Left renal pelvis (tissue), 4 donors: ENCODE measurements at regions not wholly inside any gene's neighbourhood (a gene's known extent, or its start where the extent isn't known, plus 50 kb on each side); places are given as distances from the start of the nearest gene placed in this dataset.
A peak's percentile ranks its signal among the peaks of the same experiment; 100 is the strongest.
"Not testable (repeated sequence)": the region's sequence is repeated elsewhere in the genome, so short reads cannot be mapped to it uniquely, and the experiment has no call there.

Experiments
- DNase-seq, 4 donors: peaks; one replicate each; pipeline ENCODE4 v3.0.0-alpha.2; 2013; ENCODE audit warnings: low read depth in 4 of 4, low spot score in 3 of 4

DNA sequence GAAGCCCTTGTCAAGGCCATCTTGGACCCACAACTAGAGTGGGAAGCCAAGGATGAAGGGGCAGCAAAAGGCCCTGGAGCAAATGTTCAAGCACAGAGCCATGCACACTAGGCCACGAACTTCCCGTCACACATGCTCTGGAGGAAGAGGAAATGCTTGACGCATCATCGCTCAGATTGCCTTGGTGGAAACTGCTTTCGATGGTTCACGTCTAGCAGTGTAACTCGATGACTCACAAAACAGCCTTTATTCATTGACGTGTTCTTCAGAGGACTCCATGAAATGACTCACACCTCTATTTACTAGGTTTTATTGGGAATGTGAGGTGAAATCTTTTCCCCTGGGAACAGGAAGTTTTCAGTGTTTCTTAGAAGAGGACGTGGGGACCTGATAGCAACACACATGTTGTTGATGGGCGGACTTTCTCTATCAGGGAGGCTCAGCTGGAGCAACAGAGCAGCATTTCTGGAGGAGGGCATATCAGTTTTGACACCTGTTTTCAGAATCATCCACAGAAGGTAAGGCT, 79.8 kb upstream of the FLT1 start:
- DNase-seq, result no peak

DNA sequence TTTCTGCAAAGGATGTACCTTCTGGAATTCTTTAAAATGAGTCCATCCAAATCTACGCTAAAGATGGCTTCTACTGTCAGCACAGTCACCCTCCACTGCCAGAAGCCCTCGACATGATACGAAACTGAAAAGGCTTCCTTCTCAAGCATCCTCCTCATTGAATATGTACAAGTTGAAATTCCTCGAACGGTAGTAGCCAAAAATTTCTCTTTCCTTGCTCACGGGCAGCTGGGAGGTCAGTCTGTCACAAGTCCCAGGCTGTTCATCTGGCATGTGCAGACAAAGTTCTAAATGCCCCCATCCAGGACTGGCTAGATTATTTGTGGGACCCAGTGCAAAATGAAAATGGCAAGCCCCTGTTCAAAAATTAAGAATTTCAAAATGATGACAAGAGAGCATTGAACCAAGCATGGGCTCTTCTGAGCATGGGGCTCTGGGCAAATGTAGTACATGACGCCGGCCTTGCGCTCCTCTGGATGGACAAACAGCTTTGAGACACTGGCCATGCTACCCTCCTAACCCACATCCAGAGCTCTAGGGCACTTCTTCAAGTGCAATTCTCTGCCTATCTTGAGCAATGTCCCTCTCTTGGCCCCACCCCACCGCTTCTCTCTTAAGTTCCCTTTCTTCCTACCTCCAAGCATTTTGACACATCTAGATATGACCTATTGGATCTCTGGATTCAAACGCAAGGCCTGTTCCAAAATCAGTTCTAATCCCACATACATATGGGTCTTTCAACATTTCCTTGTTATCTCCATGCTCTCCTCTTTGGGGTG, 78.9 kb upstream of the FLT1 start:
- DNase-seq, result no peak

DNA sequence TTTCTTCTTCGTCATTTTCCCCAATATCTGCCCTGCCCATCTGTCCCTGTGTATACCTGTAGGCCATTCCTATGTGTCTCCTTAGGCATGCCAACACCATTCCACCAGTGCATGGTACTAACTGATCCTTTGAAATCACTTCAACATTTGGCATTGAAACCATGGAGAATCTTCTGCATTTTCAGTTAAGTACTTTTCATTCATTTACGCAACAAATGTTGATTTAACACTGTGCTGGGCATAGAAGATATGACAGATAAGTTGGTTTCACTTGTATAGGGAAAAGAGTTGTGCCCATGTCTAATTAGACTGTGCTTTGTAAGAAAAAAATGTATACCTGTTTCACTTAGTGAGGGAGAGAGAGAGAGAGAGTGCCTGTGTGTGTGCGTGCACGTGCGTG, 77.9 kb upstream of the FLT1 start:
- no peak for DNase-seq

DNA sequence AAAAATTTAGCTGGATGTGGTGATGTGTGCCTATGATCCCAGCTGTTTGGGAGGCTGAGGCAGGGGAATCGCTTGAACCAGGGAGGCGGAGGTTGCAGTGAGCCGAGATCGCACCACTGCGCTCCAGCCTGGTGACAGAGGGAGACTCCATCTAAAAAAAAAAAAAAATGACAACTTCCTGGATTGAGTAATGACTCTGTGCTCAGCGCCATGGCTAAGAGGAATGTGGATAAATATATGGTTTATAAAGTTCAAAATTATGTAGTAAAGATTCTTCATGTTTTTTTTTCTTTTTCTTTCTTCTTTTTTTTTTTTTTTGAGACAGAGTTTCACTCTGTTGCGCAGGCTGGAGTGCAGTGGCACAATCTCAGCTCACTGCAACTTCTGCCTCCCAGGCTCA, 75.4 kb upstream of the FLT1 start:
- not testable (repeated sequence) for DNase-seq

DNA sequence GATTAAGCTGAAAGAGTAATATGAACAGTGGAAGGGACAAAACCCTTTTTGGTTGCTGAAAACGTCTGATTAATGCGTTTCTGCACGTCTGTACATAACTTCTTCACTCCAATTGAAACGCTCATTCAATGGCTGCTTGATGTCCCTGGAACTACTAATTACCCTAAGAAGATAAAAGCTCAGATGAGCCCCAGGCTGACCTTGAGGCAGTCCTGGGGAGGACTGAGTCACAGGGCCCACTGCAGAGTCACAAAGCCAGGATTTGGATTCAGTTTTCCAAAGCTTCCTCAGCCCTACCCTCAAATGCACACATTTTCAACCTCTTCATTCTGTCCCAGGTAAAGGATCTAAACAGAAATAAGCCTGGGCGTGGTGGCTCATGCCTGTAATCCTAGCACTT, 75.0 kb upstream of the FLT1 start:
- DNase-seq, result no peak

DNA sequence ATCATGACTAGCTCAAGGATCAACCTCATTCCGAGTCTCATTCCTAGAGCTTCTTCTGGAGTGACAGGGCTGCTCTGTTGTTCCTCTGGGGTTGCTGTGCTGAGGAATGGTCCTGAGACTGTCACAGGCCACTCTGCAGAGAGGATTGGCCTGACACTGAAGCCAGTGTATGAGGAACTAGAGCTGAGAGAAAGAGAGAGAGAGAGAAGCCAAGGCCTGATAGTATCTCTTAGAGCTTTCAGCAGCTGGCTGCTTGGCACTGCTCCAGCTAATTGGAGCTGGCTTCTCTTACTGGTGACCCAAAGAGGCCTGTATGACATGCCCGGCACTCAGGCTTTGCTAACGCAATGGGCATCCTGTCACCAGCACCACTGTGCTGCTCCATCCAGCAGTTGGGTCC, 73.4 kb upstream of the FLT1 start:
- peak in 1 of 4 donors; percentile 40 for DNase-seq

DNA sequence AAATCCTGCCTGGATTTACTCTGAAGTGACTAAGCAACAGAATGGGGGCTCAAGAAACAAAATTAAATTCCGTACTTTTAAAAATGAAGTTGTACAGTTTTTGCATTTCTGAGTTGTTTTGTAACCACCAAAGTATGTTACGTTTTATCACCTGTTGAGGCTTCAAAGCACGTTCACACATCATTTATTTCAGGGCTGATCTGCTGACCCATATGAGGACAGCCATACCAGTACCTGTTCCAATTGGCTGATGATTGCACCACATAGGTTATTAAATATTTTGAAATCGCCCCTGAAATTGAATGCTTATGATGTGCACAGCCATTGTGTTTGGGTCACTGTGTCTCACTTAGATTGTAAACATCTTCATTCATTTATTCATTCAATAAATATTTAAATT, 72.0 kb upstream of the FLT1 start:
- DNase-seq, result no peak

DNA sequence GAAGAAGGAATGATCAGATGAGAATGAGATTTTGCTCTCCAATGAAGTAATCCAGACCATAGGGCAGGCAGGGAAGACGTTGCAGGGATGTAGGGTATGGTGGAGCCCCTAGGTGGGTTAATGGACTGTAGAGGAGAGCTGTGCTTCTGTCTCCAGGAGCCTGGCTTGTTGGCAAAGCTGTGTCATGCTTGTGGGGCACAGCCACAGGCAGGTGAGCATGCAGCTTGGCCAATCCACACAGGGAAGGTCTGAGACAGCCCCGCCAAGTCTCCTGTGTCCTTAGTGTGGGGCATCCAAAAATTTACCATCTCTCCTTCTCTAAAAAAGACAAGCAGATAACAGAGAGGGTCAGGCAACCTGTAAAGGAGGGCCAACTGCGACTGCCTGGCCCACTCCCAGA, 71.4 kb upstream of the FLT1 start:
- no peak for DNase-seq

DNA sequence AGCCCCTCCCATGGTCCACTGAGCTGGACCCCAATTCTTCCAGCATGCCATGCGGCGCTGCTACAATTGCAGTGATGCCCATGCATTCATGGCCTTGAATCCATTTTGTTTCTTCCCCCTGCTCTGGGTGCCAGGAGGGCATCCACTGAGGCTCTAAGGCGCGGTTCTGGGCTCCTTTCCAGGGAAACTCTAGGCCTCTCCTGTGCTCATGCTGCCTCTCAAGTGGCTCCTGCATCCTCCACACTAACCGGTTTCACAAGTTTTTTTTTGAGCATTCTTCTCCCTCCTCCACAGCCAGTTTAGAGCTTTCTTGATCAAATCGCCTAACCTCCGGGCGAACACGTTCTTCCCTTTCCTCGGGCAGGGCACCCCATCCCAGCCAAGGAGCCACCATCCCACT, 69.1 kb upstream of the FLT1 start:
- peak in 1 of 4 donors; percentile 37 for DNase-seq

DNA sequence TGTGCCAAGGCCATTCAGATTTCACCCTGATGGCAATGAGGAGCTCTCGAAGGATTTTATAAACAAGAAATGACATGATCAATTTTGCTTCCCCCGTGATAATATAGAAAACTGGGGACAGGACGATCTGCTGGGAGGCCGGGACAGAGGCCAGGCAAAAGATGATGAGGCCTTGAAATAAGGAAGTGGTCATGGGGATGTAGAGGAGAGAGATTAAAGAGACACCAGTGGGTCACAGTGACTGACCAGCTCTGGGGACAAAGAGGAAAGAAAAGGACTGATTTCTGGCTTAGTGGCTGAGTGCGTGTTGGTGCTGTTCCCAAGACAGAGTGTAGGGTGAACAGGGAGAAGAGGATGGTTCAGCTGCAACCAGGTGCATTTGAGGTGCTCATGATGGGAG, 68.7 kb upstream of the FLT1 start:
- DNase-seq, result no peak

DNA sequence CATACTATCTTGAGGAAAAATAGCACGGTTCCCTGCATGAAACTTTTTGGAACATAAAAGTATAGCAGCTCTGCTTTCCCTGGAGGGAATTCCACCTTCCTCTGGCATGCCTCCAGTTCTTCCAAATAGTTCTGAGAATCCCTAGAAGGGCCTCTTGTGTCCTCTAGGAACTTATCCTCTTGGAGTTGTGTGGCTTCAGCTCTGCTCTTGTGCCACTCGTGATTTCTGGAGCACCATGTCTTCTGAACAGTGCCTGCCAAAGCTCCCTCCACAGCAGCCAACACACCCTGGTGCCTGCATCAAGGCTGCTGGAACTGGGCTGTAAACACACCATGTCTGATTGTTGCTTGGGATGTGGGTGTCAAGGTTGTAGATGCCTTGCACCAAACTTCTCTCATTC, 65.7 kb upstream of the FLT1 start:
- no peak for DNase-seq

DNA sequence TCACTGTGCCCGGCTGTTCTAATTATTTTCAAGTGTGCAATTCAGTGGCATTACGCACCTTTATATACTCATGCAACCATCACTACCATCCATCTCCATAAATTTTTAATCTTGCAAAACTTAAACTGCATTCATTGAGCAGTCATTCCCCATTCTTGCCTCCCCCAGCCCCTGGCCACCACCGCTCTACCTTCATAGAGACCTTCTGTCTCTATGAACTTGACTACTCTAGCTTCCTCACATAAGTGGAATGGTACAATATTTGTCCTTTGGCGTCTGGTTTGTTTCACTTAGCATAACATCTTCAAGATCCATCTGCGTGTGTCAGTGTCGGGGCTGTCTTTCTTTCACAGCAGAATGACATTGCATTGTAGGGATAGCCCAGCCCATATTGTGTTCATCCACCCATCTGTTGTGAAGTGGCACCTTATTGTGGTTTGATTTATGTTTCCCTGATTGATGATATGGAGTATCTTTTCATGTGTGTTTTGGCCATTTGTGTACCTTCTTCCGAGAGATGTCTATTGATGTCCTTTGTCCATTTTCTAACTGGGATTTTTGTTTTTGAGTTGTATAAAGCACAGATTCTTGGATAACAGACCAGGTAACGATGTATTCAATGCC, 64.8 kb upstream of the FLT1 start:
- DNase-seq, result no peak

DNA sequence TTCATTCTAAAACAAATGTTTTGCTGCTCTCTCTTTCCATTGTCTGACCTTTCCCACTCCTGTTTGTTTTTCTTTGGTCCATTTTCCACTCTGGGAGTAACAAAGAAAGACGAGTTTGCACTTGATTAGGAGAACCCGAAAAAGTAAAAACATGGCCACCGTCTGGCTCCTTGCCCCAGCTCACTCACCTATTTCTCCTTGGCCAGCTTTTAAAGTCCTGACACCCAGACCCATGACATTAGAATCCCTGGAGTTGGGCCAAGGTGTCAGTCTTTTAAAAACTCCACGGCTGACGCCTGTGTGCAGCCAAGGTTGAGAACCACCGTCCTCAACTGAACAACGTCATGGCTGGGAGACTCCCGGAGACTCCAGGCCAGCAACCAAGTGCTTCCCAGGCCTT, 63.6 kb upstream of the FLT1 start:
- DNase-seq, result no peak

DNA sequence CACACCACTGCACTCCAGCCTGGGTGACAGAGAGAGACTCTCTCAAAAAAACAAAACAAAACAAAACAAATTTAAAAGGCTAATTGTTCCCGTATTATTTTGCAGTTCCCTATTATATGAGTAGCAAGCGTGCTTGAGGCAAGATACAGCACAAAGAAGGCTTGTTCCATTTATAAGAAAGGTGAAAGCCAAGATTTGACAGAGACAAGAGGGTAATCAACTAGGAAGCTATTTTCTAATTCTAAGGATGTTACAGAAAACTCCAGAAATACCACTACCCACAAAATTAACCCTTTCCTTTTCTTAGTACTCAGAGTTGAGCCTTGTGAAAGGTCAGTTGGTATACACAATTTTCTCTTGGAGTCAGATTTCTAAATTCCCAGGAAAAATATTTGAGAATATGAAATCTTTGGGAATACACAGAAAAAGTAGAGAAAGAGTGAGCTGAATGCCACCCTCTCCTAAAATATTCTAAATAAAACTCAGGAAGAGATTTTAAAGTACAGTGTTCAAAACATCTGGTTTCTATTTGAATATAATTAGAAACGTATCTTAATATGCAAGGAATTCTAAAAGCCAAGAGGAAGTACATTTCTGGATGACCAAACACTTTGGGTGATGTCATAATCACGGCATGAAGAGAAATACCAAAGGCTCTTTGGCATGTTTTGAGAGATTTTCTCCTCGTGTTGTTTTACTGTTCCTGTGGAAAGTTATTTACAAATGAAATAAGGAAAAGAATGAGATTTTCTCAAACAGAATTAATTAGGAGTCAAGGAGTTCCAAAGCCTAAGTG, 63.0 kb upstream of the FLT1 start:
- no peak for DNase-seq

DNA sequence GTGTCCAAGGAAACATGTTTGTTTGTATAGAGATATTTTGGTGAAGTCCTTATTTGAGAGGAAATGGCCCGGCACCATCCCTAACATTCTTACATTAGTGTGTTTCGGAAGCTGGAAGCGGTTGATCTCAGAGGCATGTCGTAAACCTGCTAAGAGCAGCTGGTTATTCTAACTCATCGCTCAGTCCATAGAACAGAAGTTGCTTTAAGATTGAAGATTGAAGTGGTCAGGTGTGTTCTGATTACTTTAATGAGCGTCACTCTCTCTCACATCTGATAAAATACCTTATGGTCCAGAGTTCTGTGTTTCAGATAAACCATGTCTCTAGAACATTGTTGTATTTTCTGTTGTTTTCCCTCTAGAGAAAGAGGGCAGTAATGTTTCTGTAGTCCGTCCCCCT, 60.2 kb upstream of the FLT1 start:
- DNase-seq, result no peak

DNA sequence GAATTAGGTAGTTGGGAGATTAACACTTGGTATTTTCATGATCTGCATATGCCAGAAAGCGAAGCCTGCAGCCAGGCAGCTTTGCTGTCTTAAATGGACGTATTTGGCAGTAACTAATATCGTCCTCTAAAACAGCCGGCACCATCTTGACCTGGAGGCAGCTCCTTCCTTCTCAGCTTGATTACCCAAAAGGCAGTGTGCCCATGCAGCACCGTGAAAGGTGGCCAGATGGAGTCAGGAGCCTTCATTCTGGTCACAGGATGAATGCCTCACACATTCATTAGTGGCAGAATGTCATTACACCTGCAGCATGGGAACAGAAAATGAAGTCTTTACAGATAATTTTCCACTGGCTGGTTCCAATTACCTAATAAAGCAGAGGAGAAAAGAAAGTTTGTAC, 59.0 kb upstream of the FLT1 start:
- no peak for DNase-seq

DNA sequence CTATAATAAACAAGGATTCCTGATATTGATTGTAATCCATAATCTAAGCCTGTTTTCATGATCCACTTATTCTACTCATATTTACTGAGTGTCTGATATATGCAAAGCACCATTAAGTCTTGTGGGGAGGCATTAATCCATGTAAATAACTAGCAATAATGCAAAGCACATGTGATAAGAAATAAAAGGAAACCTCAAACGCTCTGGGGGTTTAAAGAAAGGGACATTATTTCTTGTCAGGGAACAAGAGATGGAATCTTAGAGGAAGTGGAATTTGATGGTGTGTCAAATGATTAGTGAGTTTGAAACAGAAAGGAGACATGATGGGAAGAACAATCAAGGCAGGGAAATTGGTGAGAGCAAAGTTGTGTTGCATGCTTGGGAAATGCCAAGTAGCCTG, 57.4 kb upstream of the FLT1 start:
- no peak for DNase-seq

DNA sequence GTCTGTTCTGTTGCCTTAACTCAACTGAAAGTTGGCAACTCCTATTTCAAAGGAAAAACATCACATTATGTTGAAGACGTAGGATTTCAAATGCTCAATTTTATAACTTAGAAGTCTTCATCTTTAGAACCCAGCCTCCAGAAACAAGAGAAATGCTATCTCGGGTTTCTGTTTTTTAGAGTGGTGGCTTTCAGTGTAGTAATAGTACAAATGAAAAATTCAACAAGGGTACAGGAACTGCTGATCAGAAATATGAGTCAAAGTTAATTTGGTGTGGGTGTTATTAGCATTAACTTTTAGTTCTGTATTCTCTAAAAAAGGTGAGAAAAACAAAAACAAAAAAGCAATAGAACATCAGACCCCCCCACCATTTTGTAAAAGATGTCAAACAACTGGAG, 56.6 kb upstream of the FLT1 start:
- no peak for DNase-seq

DNA sequence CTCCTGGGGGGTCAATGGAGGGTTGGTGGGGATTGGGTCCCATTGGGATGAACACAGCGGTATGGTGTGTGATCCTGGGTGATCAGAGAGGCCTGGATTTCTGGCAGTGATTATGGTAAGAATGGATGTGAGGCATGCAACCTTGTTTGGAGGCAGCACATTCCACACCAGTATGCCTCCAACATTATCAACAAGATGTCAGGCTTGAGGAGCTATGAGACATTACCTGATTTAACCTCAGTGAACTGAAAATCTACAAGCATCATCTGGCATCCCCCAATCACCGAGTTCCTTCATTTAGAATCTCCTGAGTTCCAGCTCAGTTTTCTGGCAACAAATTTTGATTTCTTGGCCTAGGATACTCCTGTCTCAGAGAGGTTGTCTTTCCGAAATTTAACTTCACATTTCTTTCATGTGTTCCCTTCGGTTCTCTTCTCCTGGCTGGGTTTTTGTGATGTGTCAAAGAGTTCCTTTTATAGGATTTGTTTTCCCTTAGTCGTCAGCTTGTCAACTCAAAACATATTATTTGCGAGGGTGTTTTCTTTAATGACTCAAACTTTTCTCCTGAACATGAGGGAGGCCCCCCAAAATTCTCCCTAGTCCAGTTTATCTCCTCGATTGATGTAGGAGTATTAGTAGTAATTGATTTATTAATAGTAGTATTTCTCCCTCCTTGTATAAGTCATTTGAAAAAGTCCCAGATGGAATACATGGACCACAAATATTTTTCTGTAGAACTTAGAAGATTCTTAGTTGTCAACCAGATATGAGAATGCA, 56.0 kb upstream of the FLT1 start:
- DNase-seq, result no peak

DNA sequence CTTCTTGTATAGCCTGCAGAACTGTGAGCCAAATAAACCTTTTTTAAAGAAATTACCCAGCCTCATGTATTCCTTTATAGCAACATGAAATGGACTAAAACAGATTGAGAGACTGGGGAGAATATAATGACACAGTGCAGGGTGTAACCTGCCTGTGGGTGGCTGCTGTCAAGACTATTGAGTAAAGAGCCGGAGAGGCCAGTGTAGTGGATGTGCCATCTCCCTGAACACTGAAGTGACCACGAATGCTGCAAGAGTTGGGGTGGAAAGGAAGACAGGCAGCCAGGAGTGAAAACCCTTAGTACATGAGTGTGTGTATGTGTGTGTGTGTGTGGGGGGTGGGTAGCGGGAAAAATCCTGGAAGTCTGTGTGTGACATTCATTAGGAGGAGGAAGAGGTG, 55.2 kb upstream of the FLT1 start:
- DNase-seq, result no peak

DNA sequence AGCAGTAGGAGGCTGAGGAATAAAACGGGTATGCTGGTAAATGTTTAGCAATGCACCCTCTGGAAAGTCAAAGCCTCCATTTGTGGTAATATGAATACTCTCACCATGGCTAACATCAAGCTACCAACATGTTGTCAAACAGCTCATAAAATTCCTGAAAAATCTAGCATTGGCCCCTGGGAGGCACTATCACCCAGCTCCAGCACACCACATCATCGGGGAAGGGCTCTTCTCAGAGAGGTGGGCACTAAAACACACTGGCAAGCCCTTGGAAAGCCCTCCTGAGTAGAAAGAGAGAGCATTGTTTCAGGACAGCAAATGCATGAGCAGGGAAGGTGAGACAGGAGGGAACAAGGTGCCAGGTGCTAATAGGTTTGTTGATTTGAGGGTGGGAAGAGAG, 53.9 kb upstream of the FLT1 start:
- no peak for DNase-seq
